Sigmoid colon (tissue), 6 donors: ENCODE measurements at regions not wholly inside any gene's neighbourhood (a gene's known extent, or its start where the extent isn't known, plus 50 kb on each side); places are given as distances from the start of the nearest gene placed in this dataset.

Source experiments
- DNase-seq: peaks from one replicate; pipeline ENCODE4 v3.0.0-alpha.2; 2019
- H3K27ac ChIP-seq, 4 donors: fragments of 200-600 bp; sonication (generic); one replicate each; pipeline ENCODE4 v1.5.1; 2016 to 2019; ENCODE audit warnings: mild to moderate bottlenecking in 1 of 4
- H3K27me3 ChIP-seq, 3 donors: fragments of 200-600 bp; sonication (generic); one replicate each; pipeline ENCODE4 v1.5.1; 2019; ENCODE audit warnings: mild to moderate bottlenecking in 1 of 3
- H3K36me3 ChIP-seq, 4 donors: fragments of 200-600 bp; sonication (generic); one replicate each; pipeline ENCODE4 v1.5.1; 2016 to 2019
- H3K4me1 ChIP-seq, 4 donors: fragments of 200-600 bp; sonication (generic); one replicate each; pipeline ENCODE4 v1.5.1; 2017 to 2019
- H3K4me3 ChIP-seq, 4 donors: fragments of 200-600 bp; sonication (generic); one replicate each; pipeline ENCODE4 v1.5.1; 2017 to 2019; ENCODE audit warnings: mild to moderate bottlenecking in 2 of 4, moderate library complexity in 1 of 4
- H3K9me3 ChIP-seq, 4 donors: fragments of 200-600 bp in 3 of 4; sonication (generic) in 3 of 4; one replicate each; pipeline versions ENCODE4 v1.5.1 to v1.6.1; 2013 to 2019
- EP300 ChIP-seq, 4 donors: sonication (generic); formaldehyde crosslinking; IDR thresholded peaks; one replicate each; pipeline ENCODE4 v1.6.1; 2017; ENCODE audit warnings: antibody characterized with exemption in 4 of 4
- POLR2A ChIP-seq, 2 donors: fragments of 450-650 bp; IDR thresholded peaks; one replicate each; pipeline ENCODE4 v1.6.1; 2016; ENCODE audit warnings: antibody characterized with exemption in 2 of 2, mild to moderate bottlenecking in 2 of 2, moderate library complexity in 2 of 2
- POLR2AphosphoS5 ChIP-seq, 4 donors: sonication (generic); formaldehyde crosslinking; IDR thresholded peaks; one replicate each; pipeline ENCODE4 v1.6.1; 2017; ENCODE audit warnings: antibody characterized with exemption in 4 of 4
- WGBS, 2 donors: extraction: QIAGEN DNeasy Blood & Tissue Kit; methylation state at CpG; one replicate each; pipeline ENCODE4 v1.1.7; 2013; 5-methylcytosine and 5-hydroxymethylcytosine counted together
- intact Hi-C: fragments of 100-400 bp; cut with DNase I; formaldehyde crosslinking; loops from one replicate; pipeline ENCODE4 v1.15.1; 2023
- TF ChIP-seq, protein P1 (sequence below), 4 experiments: fragments of 450-650 bp in 3 of 4; fragments of 200-600 bp in 1 of 4; IDR thresholded peaks; one replicate each; pipeline ENCODE4 v1.5.1; 2016 to 2019; ENCODE audit warnings: antibody characterized with exemption in 4 of 4, mild to moderate bottlenecking in 3 of 4, moderate library complexity in 2 of 4
- donor health status: healthy with polysubstance abuse.
- donor health status: healthy.

DNA sequence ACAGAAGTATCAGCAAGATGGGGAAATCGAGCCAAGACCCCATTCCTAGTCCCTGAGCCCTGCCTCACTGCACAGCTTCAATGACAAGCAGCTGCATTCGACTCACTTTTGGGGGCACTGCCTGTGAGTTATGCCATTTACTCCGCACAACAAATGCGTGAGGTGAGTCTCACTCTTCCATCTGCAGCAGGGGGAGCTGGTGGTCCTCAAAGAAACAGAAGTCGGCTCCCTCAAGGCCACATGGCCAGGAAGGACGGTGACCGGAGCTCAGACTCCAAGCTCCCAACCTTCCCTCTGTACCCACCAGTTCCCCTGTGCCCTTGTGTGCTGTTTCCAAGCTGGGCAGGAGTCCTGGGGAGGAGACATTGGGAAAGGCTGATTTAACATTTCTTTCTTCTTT, 127.7 kb upstream of the IQSEC1 start:
- TF ChIP-seq POLR2AphosphoS5 (IDR thresholded peaks at IDR 0.05) (no peak), POLR2A (IDR thresholded peaks at IDR 0.05) (no peak), EP300 (IDR thresholded peaks at IDR 0.05) (no peak)
- TF ChIP-seq, protein P1, sequence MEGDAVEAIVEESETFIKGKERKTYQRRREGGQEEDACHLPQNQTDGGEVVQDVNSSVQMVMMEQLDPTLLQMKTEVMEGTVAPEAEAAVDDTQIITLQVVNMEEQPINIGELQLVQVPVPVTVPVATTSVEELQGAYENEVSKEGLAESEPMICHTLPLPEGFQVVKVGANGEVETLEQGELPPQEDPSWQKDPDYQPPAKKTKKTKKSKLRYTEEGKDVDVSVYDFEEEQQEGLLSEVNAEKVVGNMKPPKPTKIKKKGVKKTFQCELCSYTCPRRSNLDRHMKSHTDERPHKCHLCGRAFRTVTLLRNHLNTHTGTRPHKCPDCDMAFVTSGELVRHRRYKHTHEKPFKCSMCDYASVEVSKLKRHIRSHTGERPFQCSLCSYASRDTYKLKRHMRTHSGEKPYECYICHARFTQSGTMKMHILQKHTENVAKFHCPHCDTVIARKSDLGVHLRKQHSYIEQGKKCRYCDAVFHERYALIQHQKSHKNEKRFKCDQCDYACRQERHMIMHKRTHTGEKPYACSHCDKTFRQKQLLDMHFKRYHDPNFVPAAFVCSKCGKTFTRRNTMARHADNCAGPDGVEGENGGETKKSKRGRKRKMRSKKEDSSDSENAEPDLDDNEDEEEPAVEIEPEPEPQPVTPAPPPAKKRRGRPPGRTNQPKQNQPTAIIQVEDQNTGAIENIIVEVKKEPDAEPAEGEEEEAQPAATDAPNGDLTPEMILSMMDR (IDR thresholded peaks at IDR 0.05) = no peak
- intact Hi-C loops = no loop called here
- no peak for DNase-seq
- Histone ChIP-seq H3K4me1 (no peaks in the 10 kb centered on the region), H3K9me3 (no peaks in the 10 kb centered on the region), H3K36me3 (no peaks in the 10 kb centered on the region), H3K27ac (no peak overlapping the region), H3K27me3 (peaks cover 0 to 51% (median 11%) of the 10 kb centered on the region in 3 donors), H3K4me3 (no peak overlapping the region)
- WGBS, 2 donors = 26 to 32% methylated on average over 7 of the region's 7 CpGs

DNA sequence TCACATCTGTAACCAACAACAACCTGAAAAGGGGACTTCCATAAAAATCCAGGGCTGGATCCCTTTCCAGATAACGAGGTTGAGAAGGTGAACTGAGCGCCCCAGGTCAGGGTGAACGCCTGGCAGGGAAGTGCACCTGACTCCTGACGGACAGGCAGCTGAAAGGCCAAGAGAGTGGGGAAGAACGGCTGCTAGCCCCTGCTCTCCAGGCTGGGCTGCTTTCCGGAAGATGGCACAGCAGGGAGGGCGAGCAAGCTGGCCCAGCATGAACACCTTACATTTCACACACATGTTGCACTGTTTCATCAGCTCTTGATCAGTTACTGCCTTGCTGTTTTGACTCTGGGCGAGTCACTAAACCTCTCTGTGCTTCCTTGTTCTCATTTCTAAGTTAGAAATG, 127.2 kb upstream of the IQSEC1 start:
- no peak for DNase-seq
- peaks cover 0 to 51% (median 8%) of the 10 kb centered on the region in 3 donors for H3K27me3 ChIP-seq
- TF ChIP-seq EP300 (IDR thresholded peaks at IDR 0.05) = no peak
- no peak for TF ChIP-seq POLR2A (IDR thresholded peaks at IDR 0.05)
- no peak for TF ChIP-seq POLR2AphosphoS5 (IDR thresholded peaks at IDR 0.05)
- TF ChIP-seq, protein P1 (IDR thresholded peaks at IDR 0.05) = no peak
- H3K9me3 ChIP-seq = no peaks in the 10 kb centered on the region
- no peak overlapping the region for H3K27ac ChIP-seq
- no peak overlapping the region for H3K4me3 ChIP-seq
- WGBS, 2 donors = 48 to 68% methylated on average over 8 of the region's 8 CpGs
- H3K36me3 ChIP-seq = no peaks in the 10 kb centered on the region
- no peaks in the 10 kb centered on the region for H3K4me1 ChIP-seq
- intact Hi-C loops = no loop called here

DNA sequence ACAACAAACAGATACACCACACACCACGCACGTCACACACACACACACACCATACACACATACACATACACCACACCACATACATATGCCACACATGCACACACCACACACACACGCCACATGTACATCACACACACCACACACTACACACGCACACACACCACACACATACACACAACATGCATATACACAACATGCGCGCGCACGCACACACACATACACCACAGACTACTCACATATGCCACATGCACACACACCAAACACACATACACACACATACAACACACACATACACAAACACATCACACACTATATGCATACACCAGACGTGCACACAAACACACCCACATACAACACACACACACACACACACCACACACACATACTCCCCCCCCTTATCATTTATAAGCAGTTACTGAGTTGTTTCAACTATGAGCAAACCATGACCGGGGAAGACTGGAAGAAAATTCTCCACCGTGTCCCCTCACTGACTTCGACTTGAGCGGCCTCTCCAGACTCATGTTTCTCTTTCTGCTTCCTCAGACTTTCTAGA, 126.7 kb upstream of the IQSEC1 start:
- H3K9me3 ChIP-seq = no peaks in the 10 kb centered on the region
- TF ChIP-seq EP300 (IDR thresholded peaks at IDR 0.05) = no peak
- TF ChIP-seq POLR2AphosphoS5 (IDR thresholded peaks at IDR 0.05) = no peak
- no peak for TF ChIP-seq POLR2A (IDR thresholded peaks at IDR 0.05)
- TF ChIP-seq, protein P1 (IDR thresholded peaks at IDR 0.05) = no peak
- no peak overlapping the region for H3K27ac ChIP-seq
- H3K4me3 ChIP-seq = no peak overlapping the region
- no peak for DNase-seq
- H3K27me3 ChIP-seq = peaks cover 0 to 48% (median 3%) of the 10 kb centered on the region in 3 donors
- intact Hi-C loops = no loop called here
- no peaks in the 10 kb centered on the region for H3K36me3 ChIP-seq
- no peaks in the 10 kb centered on the region for H3K4me1 ChIP-seq
- 86 to 93% methylated on average over 13 of the region's 13 CpGs for WGBS, 2 donors

DNA sequence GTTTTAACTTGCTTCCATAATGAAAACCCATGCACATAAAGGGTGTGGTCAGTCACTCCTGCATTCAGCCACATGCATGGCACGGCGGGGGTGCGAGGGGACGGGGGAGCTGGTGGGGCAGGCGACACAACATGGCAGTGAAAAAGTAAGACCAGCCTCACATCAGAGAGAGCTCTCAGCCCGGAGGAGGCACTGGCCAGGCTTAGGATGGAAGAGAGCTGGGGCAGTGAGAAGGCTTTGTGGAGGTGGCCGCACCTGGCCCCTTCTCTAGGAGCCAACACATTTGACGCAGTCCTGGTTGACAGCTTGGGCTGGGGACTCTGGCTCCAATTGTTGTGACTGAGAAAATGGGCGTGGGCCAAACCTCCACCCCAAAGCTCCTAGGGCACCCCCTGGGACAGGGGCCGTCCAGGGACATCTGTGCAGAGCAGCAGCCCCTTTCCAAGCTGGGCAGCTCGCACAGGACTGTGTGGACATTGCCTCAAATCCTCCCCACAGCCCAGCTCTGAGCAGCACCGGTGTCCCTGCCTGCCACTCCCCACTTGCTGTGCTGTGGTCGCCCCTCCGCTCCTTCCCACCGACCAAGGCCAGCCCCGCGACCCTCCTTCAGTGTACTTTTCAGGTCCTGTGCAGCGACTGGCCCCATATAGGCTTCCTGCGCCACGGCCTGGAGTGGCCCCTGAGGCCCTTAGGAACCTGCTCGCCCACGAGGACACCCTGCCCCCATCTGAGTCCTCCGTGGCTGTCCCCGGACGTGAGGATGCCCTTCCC, 126.0 kb upstream of the IQSEC1 start:
- H3K9me3 ChIP-seq = no peaks in the 10 kb centered on the region
- TF ChIP-seq, protein P1 (IDR thresholded peaks at IDR 0.05) = no peak
- TF ChIP-seq POLR2A (IDR thresholded peaks at IDR 0.05) (no peak), POLR2AphosphoS5 (IDR thresholded peaks at IDR 0.05) (no peak), EP300 (IDR thresholded peaks at IDR 0.05) (no peak)
- intact Hi-C loops = no loop called here
- no peaks in the 10 kb centered on the region for H3K36me3 ChIP-seq
- peaks cover 0 to 48% (median 0%) of the 10 kb centered on the region in 3 donors for H3K27me3 ChIP-seq
- peak; percentile 52 for DNase-seq
- 64 to 80% methylated on average over 25 of the region's 25 CpGs for WGBS, 2 donors
- H3K4me3 ChIP-seq = no peak overlapping the region
- H3K27ac ChIP-seq = no peak overlapping the region
- H3K4me1 ChIP-seq = no peaks in the 10 kb centered on the region
